Myocyte (in vitro differentiated cells): ENCODE measurements at regions not wholly inside any gene's neighbourhood (a gene's known extent, or its start where the extent isn't known, plus 50 kb on each side); places are given as distances from the start of the nearest gene placed in this dataset.

ENCODE experiments used
- DNase-seq: peaks from one replicate; pipeline ENCODE4 v3.0.0-alpha.2; 2012; ENCODE audit warnings: low read depth

DNA sequence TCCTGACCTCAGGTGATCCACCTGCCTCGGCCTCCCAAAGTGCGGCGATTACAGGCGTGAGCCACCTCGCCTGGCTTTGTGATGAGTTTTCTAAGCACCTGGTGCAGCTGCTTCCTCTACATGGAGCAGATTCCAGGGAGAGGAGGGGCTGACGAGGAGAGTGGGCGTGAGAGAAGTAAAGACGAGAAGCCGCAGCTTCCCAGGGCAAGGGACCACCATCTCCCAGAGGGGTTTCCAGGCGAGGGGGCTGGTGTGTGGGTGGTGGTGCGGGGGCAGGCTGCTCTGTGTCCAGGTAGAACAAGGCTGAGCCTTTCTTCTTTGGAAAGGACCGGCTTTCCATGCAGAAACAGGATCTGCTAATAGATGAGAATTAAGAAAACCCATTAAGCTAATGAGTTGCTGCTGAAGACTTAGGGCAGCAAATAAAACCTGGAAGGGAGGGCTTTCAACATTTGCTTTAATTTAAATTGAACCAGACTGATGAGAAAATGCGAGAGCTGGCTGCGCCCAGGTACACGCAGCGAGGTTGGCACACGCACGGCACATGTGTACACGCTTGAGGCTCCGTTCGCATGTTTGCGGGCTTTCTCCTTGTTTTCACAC is 236.7 kb downstream of the RBFOX3 start:
- no peak for DNase-seq

DNA sequence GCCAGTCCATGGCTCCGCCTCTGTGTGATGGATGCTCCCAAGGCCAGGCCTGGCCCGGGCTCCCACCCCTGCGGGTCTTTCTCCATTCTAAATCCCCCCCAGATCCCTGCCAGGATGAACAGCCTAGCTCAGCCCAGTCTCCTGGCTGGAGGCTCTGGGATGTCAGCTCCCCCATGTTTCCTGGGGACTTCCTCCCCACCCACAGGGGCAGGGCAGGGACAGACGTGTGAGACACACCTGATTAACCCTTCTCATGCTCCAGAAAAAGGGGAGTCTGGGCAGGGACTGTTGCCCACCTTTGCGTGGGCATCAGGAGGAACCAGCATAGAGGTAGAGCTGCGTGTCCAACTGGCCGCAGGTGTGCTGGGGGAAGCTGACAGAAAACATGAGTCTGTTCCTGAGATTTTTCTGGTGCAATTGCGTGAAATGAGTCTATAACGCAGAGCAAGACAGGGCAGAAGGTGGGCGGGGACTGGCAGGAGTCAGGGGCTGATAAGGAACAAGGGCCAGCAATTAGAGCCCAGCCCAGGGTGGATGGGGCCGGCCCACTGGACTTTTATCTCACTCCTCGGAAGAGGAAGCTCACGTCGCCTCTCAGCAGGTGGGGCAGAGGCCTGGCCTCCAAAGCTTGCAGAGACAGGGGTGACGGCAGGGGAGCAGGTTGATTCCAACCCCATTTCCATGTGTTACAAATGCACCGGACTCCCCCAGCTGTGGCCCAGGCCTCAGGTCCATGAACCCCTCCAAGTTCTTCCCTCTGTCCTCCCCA is 238.2 kb downstream of the RBFOX3 start:
- no peak for DNase-seq

DNA sequence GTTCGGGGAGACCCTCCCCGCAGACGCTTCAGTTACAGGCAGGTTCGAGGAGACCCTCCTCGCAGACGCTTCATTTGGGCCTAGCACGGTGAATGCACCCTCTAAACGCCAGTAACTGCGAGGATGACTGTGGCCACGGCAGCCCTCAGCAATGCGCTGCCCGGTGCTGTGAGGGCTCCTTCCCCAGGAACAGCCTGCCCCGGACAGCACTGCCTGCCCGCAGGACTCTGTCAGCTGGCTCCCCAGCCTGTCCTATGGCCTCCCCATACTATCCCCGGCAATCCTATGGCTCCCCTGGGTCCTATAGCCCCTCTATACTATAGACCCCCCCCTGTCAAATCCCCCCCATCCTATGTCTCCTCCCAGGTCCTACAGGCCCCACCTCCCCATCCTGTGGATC is 238.9 kb downstream of the RBFOX3 start:
- no peak for DNase-seq

DNA sequence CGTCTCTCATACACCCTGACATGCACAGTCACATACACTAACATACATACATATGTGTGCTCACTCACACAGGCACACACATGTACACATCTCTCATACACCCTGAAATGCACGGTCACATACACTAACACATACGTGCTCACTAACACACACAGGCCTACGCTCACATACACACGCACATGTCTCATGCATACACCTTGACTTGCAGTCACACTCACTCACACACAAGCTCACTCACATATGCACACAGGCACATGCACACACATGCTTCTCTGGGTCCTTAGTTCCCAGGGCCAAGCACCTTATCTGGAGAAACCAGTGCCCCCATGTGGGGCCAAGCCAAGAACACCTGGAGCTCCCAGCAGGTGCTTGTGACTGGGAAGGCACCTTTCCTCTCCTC is 240.3 kb downstream of the RBFOX3 start:
- DNase-seq = no peak

DNA sequence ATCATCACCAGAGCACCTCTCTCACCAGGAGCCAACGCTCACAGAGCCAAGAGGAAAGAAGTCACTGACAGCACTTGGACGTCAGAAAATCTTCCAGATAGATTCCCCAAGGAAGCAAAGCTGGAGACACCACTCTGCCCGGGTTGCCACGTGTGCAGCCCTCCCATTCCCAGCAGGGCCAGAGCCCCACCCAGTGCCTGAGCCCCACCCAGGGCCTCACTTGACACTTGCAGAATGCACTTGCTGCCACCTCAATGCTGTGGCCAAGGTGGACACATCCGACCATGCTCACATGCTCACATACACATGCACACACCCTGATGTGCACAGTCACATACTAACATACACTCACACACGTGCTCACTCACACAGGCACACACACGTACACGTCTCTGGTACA is 240.7 kb downstream of the RBFOX3 start:
- no peak for DNase-seq

DNA sequence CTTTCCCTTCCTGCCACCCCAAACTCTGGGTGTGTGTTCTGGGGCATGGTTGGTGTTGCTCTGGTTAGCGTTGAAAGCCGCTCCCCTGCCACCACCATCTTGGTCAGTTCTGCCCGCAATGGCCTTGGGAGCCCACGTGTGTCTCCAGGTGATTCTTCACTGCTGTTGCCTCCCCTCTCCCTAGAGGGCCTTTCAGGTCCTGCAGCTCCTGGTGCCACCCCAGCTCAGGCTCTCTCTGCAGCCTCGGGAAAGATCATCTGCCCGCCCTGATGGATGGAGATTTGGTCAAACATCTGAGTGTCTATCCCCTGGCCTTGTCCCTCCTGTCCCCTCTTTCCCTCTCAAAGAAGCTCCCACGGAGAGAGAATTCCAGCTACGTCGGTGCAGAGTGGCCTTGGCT is 241.3 kb downstream of the RBFOX3 start:
- no peak for DNase-seq

DNA sequence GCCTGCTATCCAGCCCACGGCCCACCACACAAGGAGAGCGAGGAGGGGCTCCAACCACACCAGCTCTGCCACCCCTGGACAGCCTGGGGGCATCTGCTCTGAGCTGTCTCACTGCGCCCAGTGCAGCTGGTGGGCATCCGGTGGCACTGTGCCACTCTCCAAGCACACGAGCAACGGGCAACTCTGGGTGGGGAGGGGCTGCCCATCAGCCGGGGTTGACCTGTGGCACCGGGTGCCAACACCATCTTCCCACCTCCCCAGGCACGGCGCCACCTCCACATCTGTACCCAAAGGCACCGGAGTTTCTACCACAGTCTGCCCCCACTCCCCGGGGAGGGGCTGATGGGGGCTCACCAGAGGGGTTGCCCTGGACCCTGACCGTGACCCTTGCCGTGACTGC is 241.8 kb downstream of the RBFOX3 start:
- DNase-seq = no peak

DNA sequence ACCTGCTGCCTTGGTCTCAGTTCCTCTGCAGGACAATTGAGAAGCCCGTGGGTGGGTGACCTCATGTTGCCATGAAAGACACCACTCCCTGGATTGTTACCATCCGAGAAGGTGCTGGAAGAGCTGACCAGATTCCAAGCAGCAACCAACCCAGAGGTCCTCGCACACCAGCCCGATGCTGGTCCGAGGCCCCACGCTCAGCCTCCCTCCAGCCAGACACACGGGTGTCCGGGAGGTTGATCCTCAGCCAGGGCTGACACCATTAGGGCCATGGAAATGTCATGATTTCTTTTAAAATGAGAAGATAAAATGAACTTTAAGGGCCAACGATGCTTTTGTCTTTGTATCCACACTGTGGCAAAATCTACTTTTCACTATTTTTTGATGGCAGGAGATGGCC is 242.3 kb downstream of the RBFOX3 start:
- DNase-seq = no peak

DNA sequence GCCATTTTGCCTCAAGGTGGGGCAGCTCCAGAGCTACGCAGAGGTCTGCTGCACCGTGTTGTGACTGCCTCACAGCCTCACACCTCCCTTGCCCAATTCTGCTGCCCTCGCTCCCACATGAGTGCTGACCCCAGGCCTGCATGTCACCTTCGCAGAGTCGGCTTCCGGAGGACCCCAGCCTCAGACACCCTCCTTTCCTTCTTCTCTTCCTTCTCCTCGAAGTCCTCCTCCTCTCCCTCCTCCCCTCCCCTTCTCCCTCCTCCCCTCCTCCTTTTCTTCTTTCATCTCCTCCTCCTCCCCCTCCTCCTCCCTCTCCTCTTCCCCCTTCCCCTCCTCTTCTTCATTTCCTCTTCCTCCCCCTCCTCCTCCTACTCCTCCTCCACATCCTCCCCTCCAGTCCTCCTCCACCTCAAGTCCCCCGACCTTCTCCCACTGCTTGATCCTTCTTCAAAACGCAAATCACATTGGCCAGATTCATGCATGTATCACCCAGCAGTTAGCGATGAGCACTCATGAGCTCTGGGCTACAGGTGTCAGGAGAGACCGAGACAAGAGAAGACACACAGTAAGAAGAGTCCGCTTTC is 243.8 kb downstream of the RBFOX3 start:
- no peak for DNase-seq

DNA sequence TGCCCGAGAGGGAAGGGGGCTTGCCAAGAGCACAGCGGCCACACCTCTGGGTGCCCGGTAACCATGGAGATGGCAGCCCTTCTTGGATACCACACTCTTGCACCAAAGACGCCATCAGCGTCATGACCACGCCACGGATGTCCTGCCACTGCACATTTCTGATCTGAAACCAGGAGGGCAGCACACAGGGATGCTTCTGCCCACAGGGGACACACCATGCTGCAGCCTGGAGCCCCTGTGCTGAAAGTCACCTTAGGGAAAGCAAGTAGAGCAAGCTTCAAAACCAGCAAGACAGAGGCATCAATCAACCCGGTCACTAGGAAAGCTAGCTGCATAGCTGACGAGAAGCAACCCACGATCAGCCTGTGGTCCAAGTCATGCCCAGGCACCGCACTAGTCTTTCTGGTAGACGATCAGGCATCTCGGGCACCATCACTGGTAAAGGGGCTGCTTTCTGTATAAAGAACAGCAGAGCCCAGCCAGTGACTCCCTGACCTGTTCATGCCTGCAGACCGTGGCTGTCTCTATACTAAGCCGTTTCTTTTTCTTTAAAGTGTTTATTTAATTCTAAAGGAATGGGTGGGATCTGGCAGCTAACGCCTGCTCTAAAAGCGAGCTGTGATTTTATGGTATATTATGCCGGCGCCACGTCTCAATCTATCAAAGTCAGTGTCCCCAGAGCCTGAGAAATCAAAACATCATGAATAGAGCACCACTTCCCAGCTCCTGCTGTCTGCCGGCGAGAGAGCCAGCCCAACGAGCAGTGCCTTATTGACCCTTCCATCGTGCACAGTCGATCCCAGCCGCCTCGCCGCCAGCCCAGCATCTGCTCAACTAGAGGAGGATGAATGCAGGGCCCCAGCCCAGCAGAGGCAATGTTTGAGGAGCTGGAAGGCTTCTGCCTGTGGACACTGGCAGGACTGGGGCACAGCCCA is 244.7 kb downstream of the RBFOX3 start:
- no peak for DNase-seq

DNA sequence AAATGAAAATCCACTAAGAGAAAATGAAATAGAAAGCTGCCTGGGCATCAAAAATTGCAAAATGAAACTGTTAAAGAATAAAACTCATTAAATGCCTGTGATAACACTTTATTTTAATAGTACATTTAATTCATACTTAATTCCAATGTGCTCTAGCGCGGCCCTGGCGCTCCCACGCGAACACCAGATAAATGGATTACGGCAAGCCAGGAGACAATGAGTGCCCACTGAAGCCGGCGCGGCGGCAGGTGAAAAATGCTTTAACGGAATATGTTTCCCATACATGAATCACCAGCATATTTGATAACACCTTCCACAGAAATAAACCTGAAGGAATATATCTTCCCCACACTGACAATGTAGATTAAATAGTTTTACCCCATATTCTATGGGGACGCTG is 245.5 kb downstream of the RBFOX3 start:
- DNase-seq = no peak

DNA sequence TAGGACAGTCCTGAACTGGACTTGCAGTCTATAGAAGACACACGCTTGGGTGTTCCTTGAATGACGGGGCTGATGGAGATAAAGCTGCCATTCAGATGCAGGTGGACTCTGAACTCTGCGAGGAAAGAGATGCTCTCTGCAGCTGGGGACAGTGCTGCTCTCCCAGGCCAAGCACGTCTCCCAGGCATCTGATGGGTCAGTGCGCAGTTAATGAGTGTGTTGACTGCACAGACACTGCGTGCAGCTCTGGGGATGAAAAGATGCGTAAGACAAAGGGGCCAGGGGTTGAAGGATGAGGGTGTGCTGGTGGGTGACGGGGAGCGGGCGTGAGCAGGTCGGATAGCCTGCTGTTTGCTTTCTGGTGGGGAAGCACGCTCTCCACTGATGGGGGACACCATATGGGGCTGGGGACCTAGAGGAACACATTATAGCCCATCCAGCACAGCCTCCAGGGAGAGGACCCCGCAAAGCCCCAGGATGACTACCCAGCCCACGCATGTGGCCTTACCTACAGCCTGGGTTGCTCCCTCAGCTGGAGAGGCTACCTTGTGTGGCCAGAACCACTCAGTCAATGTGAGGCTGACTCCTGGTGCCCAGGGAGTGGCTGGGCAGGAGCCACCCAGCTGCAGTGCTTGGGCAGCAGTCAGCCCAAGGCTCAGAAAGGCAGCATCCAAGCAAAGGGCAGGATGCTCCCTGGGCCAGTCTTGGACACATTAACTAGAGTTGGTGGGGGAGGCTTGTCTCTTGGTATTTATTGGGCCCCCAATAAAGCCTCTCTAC is 246.3 kb downstream of the RBFOX3 start:
- no peak for DNase-seq

DNA sequence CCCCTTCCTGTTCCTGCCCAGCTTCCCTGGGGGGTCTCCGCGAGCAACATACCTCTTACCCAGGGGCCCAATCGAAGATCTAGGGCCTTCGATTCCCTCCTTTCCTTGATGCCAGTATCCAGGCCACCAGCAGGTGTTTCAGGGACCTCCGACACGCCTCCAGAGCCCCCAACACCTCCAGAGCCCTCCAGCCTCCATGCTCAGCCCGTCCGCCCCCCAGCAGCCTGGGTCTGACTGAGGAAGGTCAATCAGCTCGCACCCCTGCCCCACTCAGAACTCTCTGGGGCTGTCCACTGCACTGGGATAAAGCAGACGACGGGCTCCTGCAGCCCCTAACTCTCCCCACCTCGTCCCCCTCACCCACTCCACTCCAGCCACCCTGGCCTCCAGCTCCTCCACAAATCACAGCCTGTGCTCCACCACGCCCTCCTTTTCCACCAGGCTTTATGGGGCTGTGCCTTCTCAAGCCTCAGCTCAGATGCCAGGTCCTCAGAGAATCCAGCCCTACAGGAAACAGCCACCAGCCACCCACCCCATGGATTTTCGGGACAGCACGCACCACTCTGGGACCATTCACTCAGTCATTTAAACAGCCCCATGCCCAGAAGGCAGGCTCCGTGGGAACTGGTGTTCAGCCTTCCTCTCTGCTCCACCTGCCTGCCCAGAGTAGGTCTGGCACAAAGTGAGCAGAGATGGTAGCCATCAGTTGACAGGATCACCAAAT is 247.1 kb downstream of the RBFOX3 start:
- no peak for DNase-seq

DNA sequence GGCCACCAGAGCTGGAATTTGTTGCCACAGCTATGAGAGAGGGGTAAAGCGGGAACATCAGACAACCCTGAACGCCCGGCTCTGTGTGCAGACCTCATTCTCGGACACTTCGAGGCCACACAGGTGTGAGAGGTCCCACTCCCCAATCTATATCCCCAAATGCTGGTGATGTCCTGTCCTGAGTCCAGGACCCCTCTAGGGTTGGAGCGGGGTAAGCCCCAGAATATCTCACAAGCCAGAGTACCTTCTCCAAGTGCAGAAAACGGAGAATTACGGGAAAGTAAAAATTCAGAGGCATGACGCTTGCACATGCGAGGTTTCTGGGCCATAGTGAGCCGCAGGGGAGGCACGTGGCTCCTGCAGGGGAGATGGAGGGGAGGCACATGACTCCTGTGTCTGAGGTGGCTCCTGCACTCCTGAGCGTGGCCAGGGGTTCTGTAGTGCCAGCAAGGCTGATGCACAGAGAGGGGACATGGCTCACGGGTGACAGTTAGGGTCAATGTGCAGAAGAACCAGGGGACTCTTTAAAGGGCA is 248.0 kb downstream of the RBFOX3 start:
- DNase-seq = no peak

DNA sequence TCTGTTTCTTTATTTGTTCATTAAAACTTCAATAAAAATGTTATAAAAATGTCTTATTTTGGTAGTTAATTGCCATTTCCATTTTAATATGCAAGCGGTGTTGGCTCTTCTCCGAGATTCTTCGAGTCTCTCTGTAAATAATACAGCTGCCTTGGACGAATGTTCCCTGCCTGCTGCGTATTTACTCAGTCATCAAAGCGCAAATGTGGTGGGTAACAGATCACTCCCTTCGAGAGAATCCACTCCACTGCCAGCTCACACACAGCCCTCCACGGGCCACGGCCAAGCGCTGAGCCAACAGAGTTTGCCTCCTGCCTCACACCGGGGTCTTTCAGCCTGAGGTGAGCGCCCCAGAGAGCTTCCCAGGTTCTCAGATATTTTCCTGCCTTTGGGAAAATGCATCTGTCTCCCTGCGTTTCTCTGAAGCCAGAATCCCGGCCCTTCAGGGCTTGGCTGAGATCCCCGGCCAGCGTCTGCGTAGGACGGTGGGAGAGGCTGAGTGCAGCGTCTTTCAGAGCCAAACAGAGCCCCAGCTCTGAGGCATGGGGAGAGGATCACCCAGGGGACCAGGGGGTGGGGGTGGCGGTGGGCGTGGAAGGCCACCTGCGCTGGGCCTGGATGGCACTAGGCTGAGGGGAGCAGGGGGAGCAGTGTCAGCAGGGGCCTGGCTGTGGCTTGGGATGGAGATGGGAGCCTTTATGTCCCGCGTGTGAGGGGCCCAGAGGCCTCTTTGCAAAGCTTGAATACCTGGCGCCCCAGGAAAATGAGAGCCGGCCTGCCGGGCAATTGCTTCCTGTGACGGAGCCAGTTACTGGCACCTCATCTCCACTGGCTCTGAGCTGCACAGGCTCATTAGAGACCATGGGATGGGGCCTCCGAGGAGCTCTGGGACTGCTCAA is 248.7 kb downstream of the RBFOX3 start:
- DNase-seq = no peak

DNA sequence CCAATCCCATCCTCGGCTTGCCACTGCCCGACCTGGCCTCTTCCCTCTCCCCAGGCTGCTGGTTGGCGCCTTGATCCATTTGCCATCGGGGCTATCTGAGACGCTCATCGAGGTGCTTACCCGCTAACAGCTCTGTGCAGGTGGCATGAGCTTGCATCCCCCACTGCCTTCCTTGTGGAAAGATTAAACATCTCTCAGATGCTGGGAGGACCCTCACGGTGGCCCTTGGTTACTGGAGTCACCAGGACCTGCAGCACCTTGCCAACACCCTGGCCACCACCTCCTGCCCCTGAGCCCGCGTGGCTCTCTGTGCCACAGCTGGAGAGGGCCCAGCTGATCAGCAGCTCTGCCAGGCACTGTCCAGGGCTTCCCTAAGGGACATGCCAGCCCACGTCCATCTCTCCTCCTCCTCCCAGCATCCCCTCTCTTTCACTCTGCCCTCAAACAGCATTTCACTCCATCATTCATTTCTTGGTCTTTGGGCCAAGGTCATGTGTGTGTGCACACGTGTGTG is 249.6 kb downstream of the RBFOX3 start:
- no peak for DNase-seq

DNA sequence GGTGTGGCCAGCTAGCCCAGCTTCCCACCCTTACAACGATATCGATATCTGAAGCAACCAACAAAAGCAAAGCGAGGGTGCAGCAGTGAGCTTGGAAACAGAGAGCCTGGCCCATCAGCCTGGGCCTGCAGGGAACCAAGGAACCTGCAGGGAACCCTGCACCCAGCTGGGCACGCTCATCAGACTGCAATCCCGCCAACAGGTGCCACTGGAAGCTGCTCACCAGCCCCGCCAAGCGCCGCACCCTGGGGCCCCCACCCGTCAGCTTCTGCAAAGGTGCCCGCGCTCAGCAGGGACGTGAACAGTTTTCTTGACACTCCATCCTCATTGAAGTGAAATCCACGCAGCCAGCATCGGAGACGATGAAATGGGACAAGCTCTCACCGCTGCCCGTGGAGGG is 250.7 kb downstream of the RBFOX3 start:
- DNase-seq = no peak

DNA sequence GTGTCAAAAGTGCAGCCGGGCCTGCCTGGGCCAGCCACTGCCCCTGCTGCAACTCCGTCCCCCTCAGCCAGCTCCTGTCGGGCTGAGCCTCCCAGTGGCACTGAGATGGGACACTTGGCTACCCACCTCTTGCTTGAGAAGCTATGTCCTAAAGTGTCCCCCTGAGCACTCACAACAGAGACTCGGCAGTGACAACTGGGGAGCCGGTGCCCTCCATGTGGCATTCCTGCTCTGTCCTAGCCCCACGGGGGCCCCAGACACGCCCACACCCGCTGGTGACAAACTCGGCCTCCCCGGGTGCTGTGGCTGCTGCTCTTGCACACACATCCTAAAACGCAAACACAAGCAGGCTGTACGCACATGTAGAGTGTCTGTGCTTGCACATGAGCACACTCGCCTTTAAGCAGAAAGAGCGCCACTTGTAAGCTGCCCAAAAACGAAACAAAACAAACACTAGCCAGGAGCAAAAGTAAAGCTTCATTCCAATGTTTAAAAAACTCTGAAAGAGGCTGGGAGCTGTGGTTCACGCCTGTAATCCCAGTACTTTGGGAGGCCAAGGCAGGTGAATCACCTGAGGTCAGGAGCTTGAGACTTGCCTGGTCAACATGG is 253.9 kb downstream of the RBFOX3 start:
- no peak for DNase-seq
